C4-2B (cell line): ENCODE measurements at regions not wholly inside any gene's neighbourhood (a gene's known extent, or its start where the extent isn't known, plus 50 kb on each side); places are given as distances from the start of the nearest gene placed in this dataset.

ENCODE experiments used
- ZFX ChIP-seq: fragments of 450-650 bp; IDR thresholded peaks from 2 replicates; pipeline ENCODE4 v1.6.1; 2017
- TF ChIP-seq, protein P1 (sequence below): fragments of 450-650 bp; conservative IDR thresholded peaks from 2 replicates; pipeline ENCODE4 v1.5.1; 2017; ENCODE audit warnings: mild to moderate bottlenecking

DNA sequence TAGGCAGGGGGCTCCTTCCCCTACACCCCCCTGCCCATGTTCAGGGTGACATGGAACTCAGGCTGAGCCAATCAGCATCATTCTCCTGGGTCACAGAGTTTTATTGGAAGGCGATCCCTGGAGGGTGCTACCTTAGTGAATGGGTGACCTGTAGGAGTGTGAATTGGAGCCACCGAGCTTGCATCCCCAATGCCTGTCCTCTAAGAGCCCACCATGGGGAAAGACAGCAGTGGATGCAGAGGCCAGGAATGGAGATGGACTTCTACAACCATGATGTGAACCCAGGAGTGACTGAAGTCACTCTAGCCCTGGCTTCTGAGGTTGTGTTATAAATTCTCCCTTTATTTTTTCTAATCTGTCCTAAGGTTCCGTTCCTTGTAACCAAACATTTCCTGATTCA lies 89.4 kb downstream of the CCDC71L start:
- TF ChIP-seq, protein P1, sequence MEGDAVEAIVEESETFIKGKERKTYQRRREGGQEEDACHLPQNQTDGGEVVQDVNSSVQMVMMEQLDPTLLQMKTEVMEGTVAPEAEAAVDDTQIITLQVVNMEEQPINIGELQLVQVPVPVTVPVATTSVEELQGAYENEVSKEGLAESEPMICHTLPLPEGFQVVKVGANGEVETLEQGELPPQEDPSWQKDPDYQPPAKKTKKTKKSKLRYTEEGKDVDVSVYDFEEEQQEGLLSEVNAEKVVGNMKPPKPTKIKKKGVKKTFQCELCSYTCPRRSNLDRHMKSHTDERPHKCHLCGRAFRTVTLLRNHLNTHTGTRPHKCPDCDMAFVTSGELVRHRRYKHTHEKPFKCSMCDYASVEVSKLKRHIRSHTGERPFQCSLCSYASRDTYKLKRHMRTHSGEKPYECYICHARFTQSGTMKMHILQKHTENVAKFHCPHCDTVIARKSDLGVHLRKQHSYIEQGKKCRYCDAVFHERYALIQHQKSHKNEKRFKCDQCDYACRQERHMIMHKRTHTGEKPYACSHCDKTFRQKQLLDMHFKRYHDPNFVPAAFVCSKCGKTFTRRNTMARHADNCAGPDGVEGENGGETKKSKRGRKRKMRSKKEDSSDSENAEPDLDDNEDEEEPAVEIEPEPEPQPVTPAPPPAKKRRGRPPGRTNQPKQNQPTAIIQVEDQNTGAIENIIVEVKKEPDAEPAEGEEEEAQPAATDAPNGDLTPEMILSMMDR = no peak
- TF ChIP-seq ZFX = no peak
